ENCODE measurements at regions not wholly inside any gene's neighbourhood (a gene's known extent, or its start where the extent isn't known, plus 50 kb on each side); places are given as distances from the start of the nearest gene placed in this dataset.
"Not testable (repeated sequence)": the region's sequence is repeated elsewhere in the genome, so short reads cannot be mapped to it uniquely, and the experiment has no call there.

- DNase-seq = no peak
Observed at GRCh38 chr16:48105976-48106375, 49.8 kb downstream of the ABCC12 start.

- DNase-seq = no peak
Observed at GRCh38 chr16:48105456-48105855, 50.3 kb downstream of the ABCC12 start.

GRCh38 chr16:48103591-48103990 is 52.2 kb downstream of the ABCC12 start:
- DNase-seq = no peak

GRCh38 chr16:48102083-48103008 is 53.4 kb downstream of the ABCC12 start:
- no peak for DNase-seq

- no peak for DNase-seq
Observed at GRCh38 chr16:48101069-48101674, 54.6 kb downstream of the ABCC12 start.

- no peak for DNase-seq
Observed at GRCh38 chr16:48099455-48099854, 56.3 kb downstream of the ABCC12 start.

GRCh38 chr16:48098472-48098871 is 57.3 kb downstream of the ABCC12 start:
- DNase-seq = no peak

- DNase-seq = no peak
Observed at GRCh38 chr16:48091117-48091516, 64.7 kb downstream of the ABCC12 start.

- no peak for DNase-seq
Observed at GRCh38 chr16:48089053-48089792, 66.6 kb downstream of the ABCC12 start.

- DNase-seq = no peak
Observed at GRCh38 chr16:48087639-48088038, 68.2 kb downstream of the ABCC12 start.

- no peak for DNase-seq
Observed at GRCh38 chr16:48086422-48086821, 69.4 kb downstream of the ABCC12 start.

- DNase-seq = no peak
Observed at GRCh38 chr16:48085729-48086128, 70.1 kb downstream of the ABCC12 start.

GRCh38 chr16:48084826-48085225 is 71.0 kb downstream of the ABCC12 start:
- DNase-seq = no peak

- no peak for DNase-seq
Observed at GRCh38 chr16:48082516-48082915, 73.3 kb downstream of the ABCC12 start.

GRCh38 chr16:48081656-48082055 is 74.1 kb downstream of the ABCC12 start:
- DNase-seq = no peak

- no peak for DNase-seq
Observed at GRCh38 chr16:48076455-48077012, 79.3 kb downstream of the ABCC12 start.

GRCh38 chr16:48075398-48075797 is 80.4 kb downstream of the ABCC12 start:
- DNase-seq = no peak

- DNase-seq = no peak
Observed at GRCh38 chr16:48067388-48067787, 88.4 kb downstream of the ABCC12 start.

- DNase-seq = no peak
Observed at GRCh38 chr16:48064971-48065370, 90.8 kb downstream of the ABCC12 start.

- DNase-seq = no peak
Observed at GRCh38 chr16:48062681-48063080, 93.1 kb downstream of the ABCC12 start.

GRCh38 chr16:48059936-48060335 is 95.9 kb downstream of the ABCC12 start:
- no peak for DNase-seq

- DNase-seq = not testable (repeated sequence)
Observed at GRCh38 chr16:48059190-48059589, 96.6 kb downstream of the ABCC12 start.

GRCh38 chr16:48057048-48057447 is 98.7 kb downstream of the ABCC12 start:
- no peak for DNase-seq

All from activated CD4-positive, CD25-positive, alpha-beta regulatory T cell treated with anti-CD3 and anti-CD28 coated beads, Interleukin-2, amount 50 U/mL, for 72 hours (primary cell).